ENCODE measurements at regions not wholly inside any gene's neighbourhood (a gene's known extent, or its start where the extent isn't known, plus 50 kb on each side); places are given as distances from the start of the nearest gene placed in this dataset.

DNA sequence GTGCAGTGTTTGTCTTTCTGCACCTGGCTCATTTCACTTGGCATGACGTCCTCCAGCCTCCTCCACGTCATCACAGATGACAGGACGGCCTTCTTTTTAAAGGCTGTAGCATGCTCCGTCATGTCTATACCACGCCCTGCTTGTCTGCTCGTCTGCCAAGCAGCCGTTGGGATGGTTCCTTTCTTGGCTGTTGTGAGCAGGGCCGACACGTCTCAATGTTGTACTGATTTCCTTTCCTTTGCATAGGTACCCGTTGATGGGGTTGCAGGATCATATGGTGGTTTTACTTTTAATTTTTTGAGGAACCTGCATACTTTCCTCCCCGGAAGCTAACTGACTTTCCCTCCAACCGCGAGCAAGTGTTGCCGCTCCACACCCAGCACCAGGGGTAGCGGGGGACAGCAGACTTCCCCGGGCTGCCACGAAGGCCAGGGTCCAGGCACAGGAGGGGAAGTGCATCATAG lies 212.2 kb upstream of the ZNF469 start:
- TF ChIP-seq, protein P1, sequence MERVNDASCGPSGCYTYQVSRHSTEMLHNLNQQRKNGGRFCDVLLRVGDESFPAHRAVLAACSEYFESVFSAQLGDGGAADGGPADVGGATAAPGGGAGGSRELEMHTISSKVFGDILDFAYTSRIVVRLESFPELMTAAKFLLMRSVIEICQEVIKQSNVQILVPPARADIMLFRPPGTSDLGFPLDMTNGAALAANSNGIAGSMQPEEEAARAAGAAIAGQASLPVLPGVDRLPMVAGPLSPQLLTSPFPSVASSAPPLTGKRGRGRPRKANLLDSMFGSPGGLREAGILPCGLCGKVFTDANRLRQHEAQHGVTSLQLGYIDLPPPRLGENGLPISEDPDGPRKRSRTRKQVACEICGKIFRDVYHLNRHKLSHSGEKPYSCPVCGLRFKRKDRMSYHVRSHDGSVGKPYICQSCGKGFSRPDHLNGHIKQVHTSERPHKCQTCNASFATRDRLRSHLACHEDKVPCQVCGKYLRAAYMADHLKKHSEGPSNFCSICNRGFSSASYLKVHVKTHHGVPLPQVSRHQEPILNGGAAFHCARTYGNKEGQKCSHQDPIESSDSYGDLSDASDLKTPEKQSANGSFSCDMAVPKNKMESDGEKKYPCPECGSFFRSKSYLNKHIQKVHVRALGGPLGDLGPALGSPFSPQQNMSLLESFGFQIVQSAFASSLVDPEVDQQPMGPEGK (CRISPR knock-in tag; IDR thresholded peaks at IDR 0.05; ENCODE audit: borderline replicate concordance): no peak
- TF ChIP-seq TCF4 (CRISPR knock-in tag; IDR thresholded peaks at IDR 0.05; ENCODE audit: borderline replicate concordance): no peak
- no peak for TF ChIP-seq OSR1 (CRISPR knock-in tag; IDR thresholded peaks at IDR 0.05)
- TF ChIP-seq ISL1 (CRISPR knock-in tag; IDR thresholded peaks at IDR 0.05): no peak
- TF ChIP-seq ZFP3 (CRISPR knock-in tag; IDR thresholded peaks at IDR 0.05): no peak
- TF ChIP-seq, protein P2, sequence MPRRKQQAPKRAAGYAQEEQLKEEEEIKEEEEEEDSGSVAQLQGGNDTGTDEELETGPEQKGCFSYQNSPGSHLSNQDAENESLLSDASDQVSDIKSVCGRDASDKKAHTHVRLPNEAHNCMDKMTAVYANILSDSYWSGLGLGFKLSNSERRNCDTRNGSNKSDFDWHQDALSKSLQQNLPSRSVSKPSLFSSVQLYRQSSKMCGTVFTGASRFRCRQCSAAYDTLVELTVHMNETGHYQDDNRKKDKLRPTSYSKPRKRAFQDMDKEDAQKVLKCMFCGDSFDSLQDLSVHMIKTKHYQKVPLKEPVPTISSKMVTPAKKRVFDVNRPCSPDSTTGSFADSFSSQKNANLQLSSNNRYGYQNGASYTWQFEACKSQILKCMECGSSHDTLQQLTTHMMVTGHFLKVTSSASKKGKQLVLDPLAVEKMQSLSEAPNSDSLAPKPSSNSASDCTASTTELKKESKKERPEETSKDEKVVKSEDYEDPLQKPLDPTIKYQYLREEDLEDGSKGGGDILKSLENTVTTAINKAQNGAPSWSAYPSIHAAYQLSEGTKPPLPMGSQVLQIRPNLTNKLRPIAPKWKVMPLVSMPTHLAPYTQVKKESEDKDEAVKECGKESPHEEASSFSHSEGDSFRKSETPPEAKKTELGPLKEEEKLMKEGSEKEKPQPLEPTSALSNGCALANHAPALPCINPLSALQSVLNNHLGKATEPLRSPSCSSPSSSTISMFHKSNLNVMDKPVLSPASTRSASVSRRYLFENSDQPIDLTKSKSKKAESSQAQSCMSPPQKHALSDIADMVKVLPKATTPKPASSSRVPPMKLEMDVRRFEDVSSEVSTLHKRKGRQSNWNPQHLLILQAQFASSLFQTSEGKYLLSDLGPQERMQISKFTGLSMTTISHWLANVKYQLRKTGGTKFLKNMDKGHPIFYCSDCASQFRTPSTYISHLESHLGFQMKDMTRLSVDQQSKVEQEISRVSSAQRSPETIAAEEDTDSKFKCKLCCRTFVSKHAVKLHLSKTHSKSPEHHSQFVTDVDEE (CRISPR knock-in tag; IDR thresholded peaks at IDR 0.05): no peak
- no peak for TF ChIP-seq ARNTL (CRISPR knock-in tag; IDR thresholded peaks at IDR 0.05; ENCODE audit: borderline replicate concordance, low read depth)
- TF ChIP-seq ZNF70 (CRISPR knock-in tag; IDR thresholded peaks at IDR 0.05): no peak
- TF ChIP-seq TOX (CRISPR knock-in tag; IDR thresholded peaks at IDR 0.05; ENCODE audit: borderline replicate concordance): no peak
- TF ChIP-seq ESRRG (CRISPR knock-in tag; IDR thresholded peaks at IDR 0.05): no peak
- no peak for TF ChIP-seq RARB (CRISPR knock-in tag; IDR thresholded peaks at IDR 0.05)
